ENCODE measurements at regions not wholly inside any gene's neighbourhood (a gene's known extent, or its start where the extent isn't known, plus 50 kb on each side); places are given as distances from the start of the nearest gene placed in this dataset.

- no peak for DNase-seq (ENCODE audit: low read depth)
Measured at GRCh38 chr9:12503606-12504122, 189.5 kb upstream of the TYRP1 start.

DNA sequence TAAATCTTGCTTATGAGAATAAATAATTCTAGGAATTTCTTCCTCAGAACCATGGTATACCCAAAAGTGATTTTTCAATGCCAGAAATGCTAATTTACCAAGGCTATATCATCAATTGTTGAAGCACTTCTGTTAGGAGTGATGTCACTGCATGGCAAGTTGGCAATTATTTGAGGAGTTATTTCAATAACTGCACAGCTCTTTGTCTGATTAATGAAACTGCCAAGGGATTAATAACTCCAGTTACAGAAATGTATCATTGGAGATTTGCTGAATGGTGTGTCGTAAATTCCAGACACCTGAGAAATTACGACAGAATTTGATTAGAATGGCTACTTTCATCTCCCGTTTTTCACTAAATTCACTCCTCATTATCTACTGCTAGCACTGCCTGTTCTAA, 182.6 kb upstream of the TYRP1 start:
- H3K4me3 ChIP-seq (ENCODE audit: control insufficient read depth, low read depth, low read length), result no peak overlapping the region
- DNase-seq (ENCODE audit: low read depth), result no peak
- TF ChIP-seq CTCF (conservative IDR thresholded peaks at IDR 0.05; ENCODE audit: control insufficient read depth, insufficient read depth, low read depth, low read length), result no peak

More at GRCh38 chr9:12503606-12504122, 189.5 kb upstream of the TYRP1 start:
- TF ChIP-seq CTCF (conservative IDR thresholded peaks at IDR 0.05; ENCODE audit: control insufficient read depth, insufficient read depth, low read depth, low read length), result no peak
- no peak overlapping the region for H3K4me3 ChIP-seq (ENCODE audit: control insufficient read depth, low read depth, low read length)

GRCh38 chr9:12511726-12512125, 181.5 kb upstream of the TYRP1 start:
- TF ChIP-seq CTCF (conservative IDR thresholded peaks at IDR 0.05; ENCODE audit: control insufficient read depth, insufficient read depth, low read depth, low read length), result no peak

GRCh38 chr9:12516031-12516430, 177.2 kb upstream of the TYRP1 start:
- TF ChIP-seq CTCF (conservative IDR thresholded peaks at IDR 0.05; ENCODE audit: control insufficient read depth, insufficient read depth, low read depth, low read length), result no peak
- no peak for DNase-seq (ENCODE audit: low read depth)
- H3K4me3 ChIP-seq (ENCODE audit: control insufficient read depth, low read depth, low read length), result no peak overlapping the region

More at GRCh38 chr9:12511726-12512125, 181.5 kb upstream of the TYRP1 start:
- no peak for DNase-seq (ENCODE audit: low read depth)
- no peak overlapping the region for H3K4me3 ChIP-seq (ENCODE audit: control insufficient read depth, low read depth, low read length)

- H3K4me3 ChIP-seq (ENCODE audit: control insufficient read depth, low read depth, low read length), result no peak overlapping the region
- TF ChIP-seq CTCF (conservative IDR thresholded peaks at IDR 0.05; ENCODE audit: control insufficient read depth, insufficient read depth, low read depth, low read length), result no peak
- no peak for DNase-seq (ENCODE audit: low read depth)
Measured at GRCh38 chr9:12516573-12516972, 176.6 kb upstream of the TYRP1 start.

DNA sequence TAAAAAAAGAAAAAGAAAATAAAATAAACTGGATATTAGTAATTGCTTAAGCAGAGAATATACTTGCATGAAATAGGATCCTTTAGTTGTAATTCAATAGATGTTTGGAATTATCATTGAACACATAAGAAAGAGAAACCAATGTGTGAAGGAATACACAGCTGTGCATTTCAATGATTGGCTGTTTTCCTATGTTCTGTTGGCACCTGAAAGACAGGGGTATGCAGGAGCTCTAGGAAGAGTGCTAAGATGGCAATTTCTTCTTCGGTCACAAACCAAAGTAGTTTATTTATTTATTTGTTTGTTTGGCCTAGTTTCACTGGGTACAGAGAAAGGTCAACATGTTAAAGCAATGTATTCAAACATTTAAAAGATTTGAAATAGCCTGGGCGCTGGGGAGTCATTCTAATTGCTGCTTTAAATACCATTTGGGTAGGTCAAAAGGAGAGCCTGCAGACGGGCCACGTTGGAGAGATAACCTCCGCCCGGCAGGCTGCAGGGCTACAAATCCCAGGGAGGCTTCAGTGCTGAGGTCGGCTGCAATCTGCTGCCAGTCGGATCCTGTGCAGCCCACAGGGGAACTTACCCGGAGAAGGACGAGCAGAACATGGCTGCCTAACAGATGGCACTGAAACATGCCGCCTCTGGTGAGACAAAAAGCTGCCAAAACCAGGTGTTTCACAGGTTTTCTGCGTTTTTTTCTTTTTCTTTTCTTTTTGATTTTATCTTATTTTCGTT, 154.2 kb upstream of the TYRP1 start:
- TF ChIP-seq CTCF (conservative IDR thresholded peaks at IDR 0.05; ENCODE audit: control insufficient read depth, insufficient read depth, low read depth, low read length), result no peak
- no peak for DNase-seq (ENCODE audit: low read depth)
- no peak overlapping the region for H3K4me3 ChIP-seq (ENCODE audit: control insufficient read depth, low read depth, low read length)
